ENCODE measurements at regions not wholly inside any gene's neighbourhood (a gene's known extent, or its start where the extent isn't known, plus 50 kb on each side); places are given as distances from the start of the nearest gene placed in this dataset.

DNA sequence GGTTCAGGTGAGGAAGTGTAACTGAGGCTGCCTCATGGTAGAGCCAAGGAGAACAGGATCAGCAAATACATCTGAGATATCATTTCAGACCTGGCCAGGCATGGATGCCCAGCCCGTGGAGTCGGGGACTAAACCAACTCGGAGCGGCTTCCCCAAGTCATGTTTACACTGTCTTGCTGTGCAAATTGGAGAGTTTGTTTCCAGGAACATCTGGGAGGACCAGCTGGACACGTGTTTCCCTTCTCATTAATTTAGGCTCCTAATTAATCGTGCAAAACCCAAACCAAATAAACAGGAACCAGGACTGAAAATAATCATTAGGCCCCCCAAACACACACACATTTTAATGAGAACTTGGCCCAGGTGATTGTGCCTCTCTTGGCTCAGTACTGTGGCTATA is 70.9 kb upstream of the SALL1 start:
- TF ChIP-seq, protein P1, sequence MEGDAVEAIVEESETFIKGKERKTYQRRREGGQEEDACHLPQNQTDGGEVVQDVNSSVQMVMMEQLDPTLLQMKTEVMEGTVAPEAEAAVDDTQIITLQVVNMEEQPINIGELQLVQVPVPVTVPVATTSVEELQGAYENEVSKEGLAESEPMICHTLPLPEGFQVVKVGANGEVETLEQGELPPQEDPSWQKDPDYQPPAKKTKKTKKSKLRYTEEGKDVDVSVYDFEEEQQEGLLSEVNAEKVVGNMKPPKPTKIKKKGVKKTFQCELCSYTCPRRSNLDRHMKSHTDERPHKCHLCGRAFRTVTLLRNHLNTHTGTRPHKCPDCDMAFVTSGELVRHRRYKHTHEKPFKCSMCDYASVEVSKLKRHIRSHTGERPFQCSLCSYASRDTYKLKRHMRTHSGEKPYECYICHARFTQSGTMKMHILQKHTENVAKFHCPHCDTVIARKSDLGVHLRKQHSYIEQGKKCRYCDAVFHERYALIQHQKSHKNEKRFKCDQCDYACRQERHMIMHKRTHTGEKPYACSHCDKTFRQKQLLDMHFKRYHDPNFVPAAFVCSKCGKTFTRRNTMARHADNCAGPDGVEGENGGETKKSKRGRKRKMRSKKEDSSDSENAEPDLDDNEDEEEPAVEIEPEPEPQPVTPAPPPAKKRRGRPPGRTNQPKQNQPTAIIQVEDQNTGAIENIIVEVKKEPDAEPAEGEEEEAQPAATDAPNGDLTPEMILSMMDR (IDR thresholded peaks at IDR 0.05) = no peak
- no peak for TF ChIP-seq ZFX (IDR thresholded peaks at IDR 0.05; ENCODE audit: borderline replicate concordance)
